Kidney epithelial cell (primary cell): ENCODE measurements at regions not wholly inside any gene's neighbourhood (a gene's known extent, or its start where the extent isn't known, plus 50 kb on each side); places are given as distances from the start of the nearest gene placed in this dataset.
A peak's percentile ranks its signal among the peaks of the same experiment; 100 is the strongest.
"Not testable (repeated sequence)": the region's sequence is repeated elsewhere in the genome, so short reads cannot be mapped to it uniquely, and the experiment has no call there.

Experiments used
- DNase-seq: peaks from one replicate; pipeline ENCODE4 v3.0.0-alpha.2; 2010; ENCODE audit warnings: low read depth
- H3K27me3 ChIP-seq: 2 replicates; pipeline ENCODE4 v1.6.0; 2011; ENCODE audit warnings: low read length; ENCODE audit not compliant: control insufficient read depth, insufficient read depth
- H3K36me3 ChIP-seq: 2 replicates; pipeline ENCODE4 v1.5.1; 2011; ENCODE audit warnings: low read length; ENCODE audit not compliant: control insufficient read depth, insufficient read depth
- H3K4me3 ChIP-seq: 2 replicates; pipeline ENCODE4 v1.5.1; 2011; ENCODE audit warnings: low read depth, mild to moderate bottlenecking, control low read depth, low read length
- CTCF ChIP-seq: IDR thresholded peaks from 2 replicates; pipeline ENCODE4 v1.5.1; 2011; ENCODE audit warnings: mild to moderate bottlenecking, moderate library complexity, low read length, control low read depth, inconsistent platforms; ENCODE audit not compliant: insufficient read depth, poor library complexity, severe bottlenecking

GRCh38 chr7:52749880-52750279 is 285.6 kb upstream of the POM121L12 start:
- no peak for TF ChIP-seq CTCF
- no peak for DNase-seq
- Histone ChIP-seq H3K27me3 (no peaks in the 10 kb centered on the region), H3K36me3 (no peaks in the 10 kb centered on the region), H3K4me3 (no peak overlapping the region)

GRCh38 chr7:52747817-52748216 is 287.6 kb upstream of the POM121L12 start:
- no peaks in the 10 kb centered on the region for H3K36me3 ChIP-seq

GRCh38 chr7:52741670-52742290 is 293.7 kb upstream of the POM121L12 start:
- Histone ChIP-seq H3K36me3 (no peaks in the 10 kb centered on the region), H3K4me3 (no peak overlapping the region), H3K27me3 (no peaks in the 10 kb centered on the region)
- TF ChIP-seq CTCF: no peak
- peak; percentile 7 for DNase-seq

More at GRCh38 chr7:52747817-52748216, 287.6 kb upstream of the POM121L12 start:
- Histone ChIP-seq H3K27me3 (no peaks in the 10 kb centered on the region), H3K4me3 (no peak overlapping the region)
- DNase-seq: no peak
- TF ChIP-seq CTCF: no peak

GRCh38 chr7:52735656-52736055 is 299.8 kb upstream of the POM121L12 start:
- no peak for TF ChIP-seq CTCF
- no peak for DNase-seq
- Histone ChIP-seq H3K27me3 (no peaks in the 10 kb centered on the region), H3K4me3 (no peak overlapping the region), H3K36me3 (no peaks in the 10 kb centered on the region)

- not testable (repeated sequence) for H3K27me3 ChIP-seq, DNase-seq, H3K4me3 ChIP-seq, H3K36me3 ChIP-seq
These were observed 306.8 kb upstream of the POM121L12 start for GRCh38 chr7:52728683-52729082.

- Histone ChIP-seq H3K4me3 (no peak overlapping the region), H3K36me3 (no peaks in the 10 kb centered on the region), H3K27me3 (no peaks in the 10 kb centered on the region)
- no peak for TF ChIP-seq CTCF
- DNase-seq: no peak
These were observed 307.8 kb upstream of the POM121L12 start for GRCh38 chr7:52727632-52728031.
